Spleen (tissue), 11 donors: ENCODE measurements at regions not wholly inside any gene's neighbourhood (a gene's known extent, or its start where the extent isn't known, plus 50 kb on each side); places are given as distances from the start of the nearest gene placed in this dataset.

Source experiments
- DNase-seq: peaks from one replicate; pipeline ENCODE4 v3.0.0-alpha.2; 2020
- H3K27ac ChIP-seq, 8 donors: fragments of 200-600 bp; sonication (generic) in 7 of 8; 1 replicate in 4 of 8; 2 replicates in 4 of 8; pipeline versions ENCODE4 v1.5.0 to v1.8.0; 2016 to 2021; ENCODE audit warnings: inconsistent platforms in 4 of 8, mild to moderate bottlenecking in 4 of 8, moderate library complexity in 1 of 8
- H3K27me3 ChIP-seq, 7 donors: fragments of 200-600 bp; sonication (generic) in 6 of 7; replicated peaks in 1 of 7; 1 replicate in 4 of 7; 2 replicates in 3 of 7; pipeline versions ENCODE4 v1.5.0 to v1.8.0; 2016 to 2021; ENCODE audit warnings: inconsistent platforms in 3 of 7, mild to moderate bottlenecking in 1 of 7
- H3K36me3 ChIP-seq, 6 donors: fragments of 200-600 bp; sonication (generic) in 5 of 6; 1 replicate in 4 of 6; 2 replicates in 2 of 6; pipeline versions ENCODE4 v1.5.0 to v1.8.0; 2016 to 2021; ENCODE audit warnings: inconsistent platforms in 2 of 6
- H3K4me1 ChIP-seq, 6 donors: fragments of 200-600 bp; sonication (generic) in 5 of 6; 1 replicate in 3 of 6; 2 replicates in 3 of 6; pipeline versions ENCODE4 v1.5.0 to v1.8.0; 2016 to 2021; ENCODE audit warnings: inconsistent platforms in 3 of 6
- H3K4me3 ChIP-seq, 8 donors: fragments of 200-600 bp; sonication (generic) in 7 of 8; 1 replicate in 4 of 8; 2 replicates in 4 of 8; pipeline versions ENCODE4 v1.5.0 to v1.8.0; 2016 to 2021; ENCODE audit warnings: inconsistent platforms in 4 of 8, mild to moderate bottlenecking in 4 of 8, moderate library complexity in 2 of 8
- H3K9me3 ChIP-seq, 8 donors: fragments of 200-600 bp; sonication (generic) in 7 of 8; 1 replicate in 4 of 8; 2 replicates in 4 of 8; pipeline versions ENCODE4 v1.5.0 to v1.8.0; 2016 to 2021; ENCODE audit warnings: inconsistent platforms in 4 of 8
- POLR2A ChIP-seq, 3 donors: fragments of 450-650 bp; IDR thresholded peaks; one replicate each; pipeline ENCODE4 v1.5.1; 2017; ENCODE audit warnings: antibody characterized with exemption in 3 of 3, mild to moderate bottlenecking in 1 of 3
- POLR2AphosphoS5 ChIP-seq, 3 donors: sonication (generic); formaldehyde crosslinking; IDR thresholded peaks; one replicate each; pipeline ENCODE4 v1.5.1; 2017; ENCODE audit warnings: antibody characterized with exemption in 3 of 3
- WGBS, 5 donors: extraction: QIAGEN DNeasy Blood & Tissue Kit in 3 of 5; methylation state at CpG; one replicate each; pipeline versions ENCODE4 v1.1.5 to v1.1.7; 2013 to 2018; 5-methylcytosine and 5-hydroxymethylcytosine counted together
- intact Hi-C: fragments of 100-400 bp; cut with DNase I; formaldehyde crosslinking; loops from one replicate; pipeline ENCODE4 v1.15.0; 2023; ENCODE audit warnings: low total_unique reads
- TF ChIP-seq, protein P1 (sequence below), 11 experiments: fragments of 200-600 bp in 7 of 11; fragments of 450-650 bp in 4 of 11; sonication (generic) in 4 of 11; IDR thresholded peaks in 8 of 11; conservative IDR thresholded peaks in 3 of 11; 1 replicate in 7 of 11; 2 replicates in 4 of 11; pipeline versions ENCODE4 v1.4.0 to v1.8.0; 2016 to 2021; ENCODE audit warnings: antibody characterized with exemption in 11 of 11, inconsistent platforms in 4 of 11, mild to moderate bottlenecking in 1 of 11
- donor health status: healthy with polysubstance abuse.
- donor health status: DM: no; HTN: no; CAD: no; lungs with moderate emphysema.
- donor health status: DM: no; HTN: no; CAD: no.
- donor health status: Bipolar disorder and iron deficiency.
- donor health status: healthy.
- donor health status: DM: no; HTN: no; CAD: no.
- donor health status: DM: yes; HTN: yes; CAD: no.

DNA sequence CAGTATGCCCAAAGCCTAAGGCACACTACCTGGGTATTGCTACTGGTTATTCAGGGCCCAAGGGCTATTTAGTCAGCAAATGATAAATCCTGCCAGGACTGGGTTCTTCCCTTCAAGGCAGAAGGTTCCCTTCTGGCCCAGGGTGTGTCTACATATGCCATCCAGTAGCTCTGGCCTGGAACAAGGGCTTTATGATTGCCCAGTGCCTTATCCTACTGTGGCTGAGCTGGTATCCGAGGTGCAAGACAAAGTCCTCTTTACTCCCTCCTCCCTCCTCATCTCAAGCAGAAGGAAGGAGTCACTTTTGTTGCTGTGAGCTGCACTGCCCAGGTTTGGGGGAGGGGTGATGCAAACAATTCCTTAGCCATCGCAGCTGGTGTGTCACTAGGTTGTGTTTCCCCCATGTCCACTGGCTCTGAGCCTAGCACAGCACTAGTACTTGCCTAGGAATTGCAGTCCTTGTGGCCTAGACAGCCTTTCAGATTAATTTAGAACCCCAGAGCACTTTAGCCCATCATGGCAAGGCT is 221.8 kb upstream of the TGFBR2 start:
- H3K36me3 ChIP-seq, result no peaks in the 10 kb centered on the region
- peaks cover 0 to 10% (median 0%) of the 10 kb centered on the region in 8 donors for H3K9me3 ChIP-seq
- H3K4me1 ChIP-seq, result no peaks in the 10 kb centered on the region
- no peak overlapping the region for H3K27ac ChIP-seq
- no peak for DNase-seq
- TF ChIP-seq POLR2A (IDR thresholded peaks at IDR 0.05) (no peak), POLR2AphosphoS5 (IDR thresholded peaks at IDR 0.05) (no peak)
- TF ChIP-seq, protein P1, sequence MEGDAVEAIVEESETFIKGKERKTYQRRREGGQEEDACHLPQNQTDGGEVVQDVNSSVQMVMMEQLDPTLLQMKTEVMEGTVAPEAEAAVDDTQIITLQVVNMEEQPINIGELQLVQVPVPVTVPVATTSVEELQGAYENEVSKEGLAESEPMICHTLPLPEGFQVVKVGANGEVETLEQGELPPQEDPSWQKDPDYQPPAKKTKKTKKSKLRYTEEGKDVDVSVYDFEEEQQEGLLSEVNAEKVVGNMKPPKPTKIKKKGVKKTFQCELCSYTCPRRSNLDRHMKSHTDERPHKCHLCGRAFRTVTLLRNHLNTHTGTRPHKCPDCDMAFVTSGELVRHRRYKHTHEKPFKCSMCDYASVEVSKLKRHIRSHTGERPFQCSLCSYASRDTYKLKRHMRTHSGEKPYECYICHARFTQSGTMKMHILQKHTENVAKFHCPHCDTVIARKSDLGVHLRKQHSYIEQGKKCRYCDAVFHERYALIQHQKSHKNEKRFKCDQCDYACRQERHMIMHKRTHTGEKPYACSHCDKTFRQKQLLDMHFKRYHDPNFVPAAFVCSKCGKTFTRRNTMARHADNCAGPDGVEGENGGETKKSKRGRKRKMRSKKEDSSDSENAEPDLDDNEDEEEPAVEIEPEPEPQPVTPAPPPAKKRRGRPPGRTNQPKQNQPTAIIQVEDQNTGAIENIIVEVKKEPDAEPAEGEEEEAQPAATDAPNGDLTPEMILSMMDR (IDR thresholded peaks at IDR 0.05 in 8 of 11, conservative IDR thresholded peaks at IDR 0.05 in 3 of 11), result no peak
- no peaks in the 10 kb centered on the region for H3K27me3 ChIP-seq
- 80 to 95% (median 88%) methylated on average over 2 of the region's 2 CpGs for WGBS, 5 donors
- intact Hi-C loops, result no loop called here
- H3K4me3 ChIP-seq, result no peak overlapping the region

DNA sequence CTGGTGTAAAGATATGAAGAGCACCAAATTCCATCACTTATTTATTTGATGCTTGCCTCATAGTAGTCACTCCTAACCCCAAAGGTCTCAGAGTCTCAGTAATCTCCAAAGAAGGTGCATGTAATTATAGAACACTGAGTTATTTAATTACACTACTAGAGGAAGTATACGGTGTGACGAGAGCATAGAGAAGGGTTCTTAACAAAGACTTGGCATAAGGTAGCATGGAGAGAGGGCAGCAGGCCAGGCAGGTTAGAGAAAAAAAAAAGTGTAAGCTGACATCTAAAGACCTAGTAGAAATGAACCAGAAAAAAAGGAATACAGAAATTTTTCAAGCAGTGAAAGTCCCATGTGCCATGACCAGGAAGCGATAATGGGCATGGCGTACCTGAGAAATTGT is 213.3 kb upstream of the TGFBR2 start:
- no peaks in the 10 kb centered on the region for H3K9me3 ChIP-seq
- TF ChIP-seq POLR2A (IDR thresholded peaks at IDR 0.05) (no peak), POLR2AphosphoS5 (IDR thresholded peaks at IDR 0.05) (no peak)
- TF ChIP-seq, protein P1 (IDR thresholded peaks at IDR 0.05 in 8 of 11, conservative IDR thresholded peaks at IDR 0.05 in 3 of 11), result no peak
- no peaks in the 10 kb centered on the region for H3K4me1 ChIP-seq
- WGBS, 5 donors, result 92 to 96% (median 92%) methylated on average over 4 of the region's 4 CpGs
- no peaks in the 10 kb centered on the region for H3K36me3 ChIP-seq
- DNase-seq, result no peak
- H3K4me3 ChIP-seq, result no peak overlapping the region
- no peaks in the 10 kb centered on the region for H3K27me3 ChIP-seq
- intact Hi-C loops, result no loop called here
- H3K27ac ChIP-seq, result no peak overlapping the region

DNA sequence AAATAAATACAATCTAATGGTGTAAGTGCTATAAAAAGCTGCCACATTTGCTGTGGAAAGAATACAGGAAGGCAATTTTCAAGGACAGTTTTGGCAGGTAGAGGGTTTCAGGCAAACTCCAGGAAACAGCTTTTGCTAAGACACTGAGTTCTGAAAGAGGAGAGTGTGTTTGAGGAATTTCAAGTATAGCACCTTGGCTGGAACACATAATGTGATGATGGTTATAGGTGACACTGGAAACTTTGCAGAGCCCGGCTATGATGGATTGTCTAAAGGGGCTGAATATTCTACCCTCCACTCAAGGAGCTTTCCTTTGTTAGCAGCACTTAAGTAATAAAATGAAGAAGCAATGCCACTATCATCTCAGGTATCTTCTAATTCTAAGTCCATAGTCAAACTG is 209.4 kb upstream of the TGFBR2 start:
- no peaks in the 10 kb centered on the region for H3K9me3 ChIP-seq
- intact Hi-C loops, result no loop called here

DNA sequence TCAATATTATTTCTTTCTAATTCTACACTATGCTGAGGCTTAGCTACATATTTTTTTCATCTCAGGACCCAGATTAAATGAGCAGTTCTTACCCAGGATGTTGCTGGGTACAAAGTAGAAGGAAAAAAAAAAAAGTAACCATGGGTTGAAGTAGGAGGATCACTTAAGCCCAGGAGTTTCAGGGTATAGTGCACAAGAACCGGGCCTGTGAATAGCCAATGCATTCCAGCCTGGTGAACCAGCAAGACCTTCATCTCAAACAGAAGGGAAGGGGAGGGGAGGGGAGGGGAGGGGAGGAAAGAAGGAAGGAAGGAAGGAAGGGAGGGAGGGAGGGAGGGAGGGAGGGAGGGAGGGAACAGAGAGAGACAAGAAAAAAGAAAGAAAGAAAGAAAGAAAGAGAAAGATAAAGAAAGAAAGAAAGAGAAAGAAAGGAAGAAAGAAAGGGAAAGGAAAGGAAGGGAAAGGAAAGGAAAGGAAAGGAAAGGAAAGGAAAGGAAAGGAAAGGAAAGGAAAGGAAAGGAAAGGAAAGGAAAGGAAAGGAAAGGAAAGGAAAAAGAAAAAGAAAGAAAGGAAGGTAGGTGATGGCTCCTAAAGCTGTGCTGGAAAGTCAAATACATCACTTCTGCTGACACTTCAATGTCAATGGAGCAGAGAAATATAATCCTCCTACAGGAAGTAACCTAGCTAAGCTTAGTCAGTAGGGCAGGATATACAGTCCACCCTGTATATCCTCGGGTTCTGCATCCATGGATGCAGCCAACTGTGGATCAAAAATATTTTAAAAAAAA is 206.8 kb upstream of the TGFBR2 start:
- no peak overlapping the region for H3K27ac ChIP-seq
- intact Hi-C loops, result no loop called here
- 70 to 91% (median 88%) methylated on average over 2 of the region's 2 CpGs for WGBS, 5 donors

More for the DNA sequence above, 209.4 kb upstream of the TGFBR2 start:
- WGBS, 5 donors, result 74 to 97% (median 83%) methylated on average over 1 of the region's 1 CpG
- no peaks in the 10 kb centered on the region for H3K27me3 ChIP-seq
- no peak overlapping the region for H3K27ac ChIP-seq
- TF ChIP-seq, protein P1 (IDR thresholded peaks at IDR 0.05 in 8 of 11, conservative IDR thresholded peaks at IDR 0.05 in 3 of 11), result no peak
- TF ChIP-seq POLR2A (IDR thresholded peaks at IDR 0.05), result no peak
- no peak for TF ChIP-seq POLR2AphosphoS5 (IDR thresholded peaks at IDR 0.05)
- no peak for DNase-seq
- H3K4me1 ChIP-seq, result peaks cover 0 to 10% (median 2%) of the 10 kb centered on the region in 6 donors
- no peak overlapping the region for H3K4me3 ChIP-seq
- no peaks in the 10 kb centered on the region for H3K36me3 ChIP-seq

More for the DNA sequence above, 206.8 kb upstream of the TGFBR2 start:
- Histone ChIP-seq H3K36me3 (no peaks in the 10 kb centered on the region), H3K4me1 (peaks cover 0 to 10% (median 2%) of the 10 kb centered on the region in 6 donors), H3K9me3 (no peaks in the 10 kb centered on the region), H3K27me3 (no peaks in the 10 kb centered on the region), H3K4me3 (no peak overlapping the region)
- TF ChIP-seq, protein P1 (IDR thresholded peaks at IDR 0.05 in 8 of 11, conservative IDR thresholded peaks at IDR 0.05 in 3 of 11), result no peak
- TF ChIP-seq POLR2A (IDR thresholded peaks at IDR 0.05) (no peak), POLR2AphosphoS5 (IDR thresholded peaks at IDR 0.05) (no peak)
- DNase-seq, result no peak
